T-helper 17 cell (primary cell): ENCODE measurements at regions not wholly inside any gene's neighbourhood (a gene's known extent, or its start where the extent isn't known, plus 50 kb on each side); places are given as distances from the start of the nearest gene placed in this dataset.
"Not testable (repeated sequence)": the region's sequence is repeated elsewhere in the genome, so short reads cannot be mapped to it uniquely, and the experiment has no call there.

Experiments used
- ATAC-seq: fragments of 150-1000 bp; cut with Tn5 transposase; 2 replicates; pipeline ENCODE4 v1.10.0; 2021; ENCODE audit warnings: mild to moderate bottlenecking, moderate library complexity
- DNase-seq, 3 donors: peaks; one replicate each; pipeline versions ENCODE4 v3.0.0 to v3.0.0-alpha.2; 2020 to 2021
- H3K9me3 ChIP-seq: one replicate; pipeline ENCODE4 v1.7.0; 2013; ENCODE audit warnings: low read length, mild to moderate bottlenecking; ENCODE audit not compliant: control insufficient read depth, poor library complexity, severe bottlenecking
- H3K27ac Mint-ChIP-seq: one replicate; pipeline ENCODE4 v1.8.0; 2022; ENCODE audit warnings: mild to moderate bottlenecking, moderate library complexity, mixed read lengths
- H3K27me3 Mint-ChIP-seq: one replicate; pipeline ENCODE4 v1.8.0; 2022; ENCODE audit warnings: mixed read lengths
- H3K36me3 Mint-ChIP-seq: one replicate; pipeline ENCODE4 v1.8.0; 2022; ENCODE audit warnings: low read depth, mixed read lengths
- H3K4me1 Mint-ChIP-seq: one replicate; pipeline ENCODE4 v1.8.0; 2022; ENCODE audit warnings: mild to moderate bottlenecking, mixed read lengths
- H3K4me3 Mint-ChIP-seq: one replicate; pipeline ENCODE4 v1.8.0; 2022; ENCODE audit warnings: mild to moderate bottlenecking, moderate library complexity, mixed read lengths

GRCh38 chr14:96710060-96710666 lies 87.0 kb upstream of the VRK1 start:
- no peaks in the 10 kb centered on the region for H3K9me3 ChIP-seq
- H3K27me3 Mint-ChIP-seq = peaks cover 54% of the 10 kb centered on the region
- H3K27ac Mint-ChIP-seq = no peak overlapping the region
- DNase-seq (no peak), ATAC-seq (no peak)
- peaks cover 3% of the 10 kb centered on the region for H3K4me1 Mint-ChIP-seq
- no peak overlapping the region for H3K4me3 Mint-ChIP-seq
- peaks cover 3% of the 10 kb centered on the region for H3K36me3 Mint-ChIP-seq

GRCh38 chr14:96711559-96712267 lies 85.5 kb upstream of the VRK1 start:
- Mint-ChIP-seq H3K4me3 (no peak overlapping the region), H3K27ac (no peak overlapping the region), H3K36me3 (peaks cover 3% of the 10 kb centered on the region), H3K4me1 (peaks cover 3% of the 10 kb centered on the region), H3K27me3 (peaks cover 54% of the 10 kb centered on the region)
- H3K9me3 ChIP-seq = no peaks in the 10 kb centered on the region
- no peak for DNase-seq
- ATAC-seq = no peak

- H3K9me3 ChIP-seq = no peaks in the 10 kb centered on the region
- Mint-ChIP-seq H3K4me1 (peaks cover 3% of the 10 kb centered on the region), H3K27ac (no peak overlapping the region), H3K27me3 (peaks cover 59% of the 10 kb centered on the region), H3K36me3 (peaks cover 3% of the 10 kb centered on the region), H3K4me3 (no peak overlapping the region)
- DNase-seq (no peak), ATAC-seq (no peak)
Observed at GRCh38 chr14:96713426-96713825, 83.8 kb upstream of the VRK1 start.

- ATAC-seq, H3K27ac Mint-ChIP-seq, H3K4me3 Mint-ChIP-seq, H3K36me3 Mint-ChIP-seq, DNase-seq, H3K4me1 Mint-ChIP-seq, H3K9me3 ChIP-seq: not testable (repeated sequence)
- H3K27me3 Mint-ChIP-seq = peaks cover 63% of the 10 kb centered on the region
Observed at GRCh38 chr14:96714537-96714936, 82.6 kb upstream of the VRK1 start.

GRCh38 chr14:96717116-96717515 lies 80.1 kb upstream of the VRK1 start:
- Mint-ChIP-seq H3K36me3 (peaks cover 3% of the 10 kb centered on the region), H3K4me1 (peaks cover 3% of the 10 kb centered on the region), H3K27me3 (peaks cover 64% of the 10 kb centered on the region), H3K27ac (no peak overlapping the region), H3K4me3 (no peak overlapping the region)
- H3K9me3 ChIP-seq = no peaks in the 10 kb centered on the region
- DNase-seq (no peak), ATAC-seq (no peak)

- DNase-seq = no peak
- Mint-ChIP-seq H3K27ac (no peak overlapping the region), H3K27me3 (peaks cover 51% of the 10 kb centered on the region), H3K36me3 (peaks cover 3% of the 10 kb centered on the region), H3K4me3 (no peak overlapping the region), H3K4me1 (peaks cover 3% of the 10 kb centered on the region)
- no peak for ATAC-seq
- H3K9me3 ChIP-seq = no peaks in the 10 kb centered on the region
Observed at GRCh38 chr14:96718407-96718806, 78.8 kb upstream of the VRK1 start.

GRCh38 chr14:96720702-96721101 lies 76.5 kb upstream of the VRK1 start:
- H3K27ac Mint-ChIP-seq, H3K4me3 Mint-ChIP-seq, DNase-seq, H3K9me3 ChIP-seq, H3K4me1 Mint-ChIP-seq, ATAC-seq, H3K36me3 Mint-ChIP-seq: not testable (repeated sequence)
- H3K27me3 Mint-ChIP-seq = peaks cover 35% of the 10 kb centered on the region

GRCh38 chr14:96722736-96723135 lies 74.4 kb upstream of the VRK1 start:
- ATAC-seq (no peak), DNase-seq (no peak)
- Mint-ChIP-seq H3K4me1 (no peaks in the 10 kb centered on the region), H3K36me3 (no peaks in the 10 kb centered on the region), H3K27me3 (peaks cover 29% of the 10 kb centered on the region), H3K4me3 (no peak overlapping the region), H3K27ac (no peak overlapping the region)
- H3K9me3 ChIP-seq = no peaks in the 10 kb centered on the region

GRCh38 chr14:96723946-96724345 lies 73.2 kb upstream of the VRK1 start:
- H3K9me3 ChIP-seq = no peaks in the 10 kb centered on the region
- H3K27ac Mint-ChIP-seq = no peak overlapping the region
- DNase-seq (no peak), ATAC-seq (no peak)
- no peaks in the 10 kb centered on the region for H3K4me1 Mint-ChIP-seq
- H3K27me3 Mint-ChIP-seq = peaks cover 30% of the 10 kb centered on the region
- no peak overlapping the region for H3K4me3 Mint-ChIP-seq
- H3K36me3 Mint-ChIP-seq = no peaks in the 10 kb centered on the region

- Mint-ChIP-seq H3K4me1 (no peaks in the 10 kb centered on the region), H3K27me3 (peaks cover 25% of the 10 kb centered on the region), H3K36me3 (no peaks in the 10 kb centered on the region), H3K4me3 (no peak overlapping the region), H3K27ac (no peak overlapping the region)
- DNase-seq = no peak
- H3K9me3 ChIP-seq = no peaks in the 10 kb centered on the region
- ATAC-seq = no peak
Observed at GRCh38 chr14:96725232-96725631, 72.0 kb upstream of the VRK1 start.

- H3K27ac Mint-ChIP-seq = no peak overlapping the region
- H3K9me3 ChIP-seq = no peaks in the 10 kb centered on the region
- DNase-seq (no peak), ATAC-seq (no peak)
- peaks cover 23% of the 10 kb centered on the region for H3K27me3 Mint-ChIP-seq
- H3K4me1 Mint-ChIP-seq = no peaks in the 10 kb centered on the region
- no peaks in the 10 kb centered on the region for H3K36me3 Mint-ChIP-seq
- H3K4me3 Mint-ChIP-seq = no peak overlapping the region
Observed at GRCh38 chr14:96727073-96727472, 70.1 kb upstream of the VRK1 start.

- H3K4me3 Mint-ChIP-seq = no peak overlapping the region
- H3K4me1 Mint-ChIP-seq = no peaks in the 10 kb centered on the region
- no peak for DNase-seq
- H3K27me3 Mint-ChIP-seq = peaks cover 28% of the 10 kb centered on the region
- ATAC-seq = no peak
- H3K36me3 Mint-ChIP-seq = no peaks in the 10 kb centered on the region
- no peaks in the 10 kb centered on the region for H3K9me3 ChIP-seq
- H3K27ac Mint-ChIP-seq = no peak overlapping the region
Observed at GRCh38 chr14:96727491-96727890, 69.7 kb upstream of the VRK1 start.

- H3K4me1 Mint-ChIP-seq = no peaks in the 10 kb centered on the region
- no peaks in the 10 kb centered on the region for H3K36me3 Mint-ChIP-seq
- H3K9me3 ChIP-seq = no peaks in the 10 kb centered on the region
- peaks cover 34% of the 10 kb centered on the region for H3K27me3 Mint-ChIP-seq
- DNase-seq (no peak), ATAC-seq (no peak)
- H3K4me3 Mint-ChIP-seq = no peak overlapping the region
- H3K27ac Mint-ChIP-seq = no peak overlapping the region
Observed at GRCh38 chr14:96727980-96728717, 69.0 kb upstream of the VRK1 start.
